Renal cortical epithelial cell (primary cell): ENCODE measurements at regions not wholly inside any gene's neighbourhood (a gene's known extent, or its start where the extent isn't known, plus 50 kb on each side); places are given as distances from the start of the nearest gene placed in this dataset.
"Not testable (repeated sequence)": the region's sequence is repeated elsewhere in the genome, so short reads cannot be mapped to it uniquely, and the experiment has no call there.

Experiments used
- DNase-seq: peaks from one replicate; pipeline ENCODE4 v3.0.0-alpha.2; 2011; ENCODE audit warnings: low read depth

DNA sequence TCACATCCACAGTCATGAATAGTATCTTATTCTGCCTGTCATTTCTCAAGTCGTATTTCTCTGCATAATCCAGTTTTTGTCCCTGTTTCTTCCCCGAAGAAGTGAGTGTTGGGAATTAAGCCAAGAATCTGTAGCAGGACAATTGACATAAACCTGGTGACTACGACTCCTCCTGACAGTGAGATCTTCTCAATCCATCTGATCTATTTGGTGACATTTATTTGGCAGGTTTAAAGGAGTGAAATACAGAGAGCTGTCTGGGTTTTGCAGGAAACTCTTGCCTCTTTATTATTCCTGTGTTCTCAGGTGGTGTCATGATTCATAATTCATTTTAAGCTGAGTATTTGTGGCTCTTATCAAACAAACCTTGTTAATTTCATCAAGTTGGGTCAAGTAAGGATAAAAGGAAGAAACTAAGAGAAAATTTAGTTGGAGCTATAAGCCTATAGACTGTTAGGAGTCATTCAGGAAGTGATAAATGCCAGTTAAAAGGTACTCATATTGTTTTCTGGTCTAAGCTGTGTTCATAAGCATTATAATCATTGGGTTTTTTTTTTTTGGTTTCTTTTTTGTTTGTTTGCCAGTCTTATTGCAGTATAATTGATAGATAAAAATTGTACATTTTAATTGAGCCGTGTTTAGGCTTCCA is 95.9 kb upstream of the PCSK1 start:
- no peak for DNase-seq

GRCh38 chr5:96529559-96529958 is 96.5 kb upstream of the PCSK1 start:
- DNase-seq, result no peak

- DNase-seq, result peak; percentile 53
Measured at GRCh38 chr5:96530901-96531300, 97.9 kb upstream of the PCSK1 start.

DNA sequence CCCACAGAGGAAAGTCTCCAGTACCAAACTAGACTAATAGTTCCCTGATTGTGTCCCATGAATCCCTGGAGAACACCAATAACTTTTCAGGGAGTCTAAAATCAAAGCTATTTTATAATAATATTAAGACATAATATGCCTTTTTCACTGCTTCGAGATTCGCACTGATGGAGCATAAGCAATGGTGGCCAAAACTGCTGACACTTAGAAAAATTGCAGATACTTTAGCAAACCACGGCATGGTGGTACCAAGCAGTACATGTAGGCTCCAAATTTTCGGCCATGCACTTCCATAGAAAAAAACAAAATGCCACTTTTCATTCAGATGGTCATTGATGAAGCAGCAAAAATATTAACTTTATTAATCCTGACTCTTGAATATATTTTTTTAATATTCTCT is 100.3 kb upstream of the PCSK1 start:
- no peak for DNase-seq

GRCh38 chr5:96537386-96537785 is 104.3 kb upstream of the PCSK1 start:
- peak; percentile 38 for DNase-seq

- no peak for DNase-seq
Measured at GRCh38 chr5:96538808-96539250, 105.8 kb upstream of the PCSK1 start.

DNA sequence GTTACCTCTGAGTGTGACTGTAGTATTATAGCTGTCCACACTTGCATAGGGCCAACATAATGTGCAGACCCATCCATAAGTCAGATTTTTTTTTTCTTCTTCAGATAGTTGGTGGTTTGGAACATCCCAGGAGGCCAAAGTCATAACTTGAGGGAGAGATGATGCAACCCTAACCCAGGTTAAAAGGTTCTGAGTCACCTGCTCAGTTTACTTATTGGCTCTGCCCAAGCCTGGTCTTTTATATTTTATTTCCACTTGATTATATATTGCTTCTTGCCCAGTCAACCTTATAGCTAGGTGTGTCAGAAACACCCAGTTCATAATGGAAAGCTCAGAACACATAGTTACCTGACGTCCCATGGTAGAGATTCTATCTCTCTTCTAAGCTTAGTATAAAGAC is 113.1 kb upstream of the PCSK1 start:
- DNase-seq, result peak; percentile 34

DNA sequence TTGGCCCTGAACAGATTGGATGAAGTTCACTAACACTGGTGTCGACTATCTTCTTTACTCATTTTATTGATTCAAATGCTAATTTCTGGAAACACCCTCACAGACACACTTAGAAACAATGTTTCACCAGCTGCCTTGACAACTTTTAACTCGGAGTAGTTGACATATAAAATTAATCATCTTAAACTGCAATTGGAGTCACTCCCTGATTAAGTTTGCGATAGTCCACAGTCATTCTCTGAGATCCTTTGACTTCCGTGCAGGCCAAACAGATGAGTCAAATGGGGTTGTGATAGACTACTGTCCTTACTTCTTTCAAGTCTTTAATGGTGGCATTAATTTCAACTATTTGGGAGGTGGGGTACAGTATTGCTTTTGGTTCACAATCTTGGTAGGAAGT is 114.4 kb upstream of the PCSK1 start:
- DNase-seq, result no peak

GRCh38 chr5:96548905-96549304 is 113.3 kb upstream of the CAST start:
- no peak for DNase-seq

GRCh38 chr5:96560857-96561256 is 101.3 kb upstream of the CAST start:
- not testable (repeated sequence) for DNase-seq

DNA sequence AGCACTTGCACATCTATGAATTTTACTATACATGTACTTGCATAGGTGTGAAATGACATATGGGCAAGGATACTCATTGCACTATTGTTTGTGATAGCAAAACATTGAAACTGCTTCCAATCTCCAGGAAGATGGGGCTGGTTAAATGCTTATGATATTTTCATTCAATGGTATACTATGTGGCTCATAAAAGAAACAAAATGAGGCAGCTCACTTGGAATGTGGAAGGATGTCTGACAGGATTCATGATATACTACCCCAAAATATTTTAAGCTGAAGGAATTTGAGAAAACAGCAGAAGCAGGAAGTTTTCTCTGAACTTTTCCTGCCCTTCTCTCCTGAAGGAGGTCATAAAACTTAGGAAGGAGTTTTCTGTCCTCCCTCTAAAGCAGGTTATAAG is 99.6 kb upstream of the CAST start:
- DNase-seq, result no peak

GRCh38 chr5:96563816-96564215 is 98.4 kb upstream of the CAST start:
- DNase-seq, result no peak

DNA sequence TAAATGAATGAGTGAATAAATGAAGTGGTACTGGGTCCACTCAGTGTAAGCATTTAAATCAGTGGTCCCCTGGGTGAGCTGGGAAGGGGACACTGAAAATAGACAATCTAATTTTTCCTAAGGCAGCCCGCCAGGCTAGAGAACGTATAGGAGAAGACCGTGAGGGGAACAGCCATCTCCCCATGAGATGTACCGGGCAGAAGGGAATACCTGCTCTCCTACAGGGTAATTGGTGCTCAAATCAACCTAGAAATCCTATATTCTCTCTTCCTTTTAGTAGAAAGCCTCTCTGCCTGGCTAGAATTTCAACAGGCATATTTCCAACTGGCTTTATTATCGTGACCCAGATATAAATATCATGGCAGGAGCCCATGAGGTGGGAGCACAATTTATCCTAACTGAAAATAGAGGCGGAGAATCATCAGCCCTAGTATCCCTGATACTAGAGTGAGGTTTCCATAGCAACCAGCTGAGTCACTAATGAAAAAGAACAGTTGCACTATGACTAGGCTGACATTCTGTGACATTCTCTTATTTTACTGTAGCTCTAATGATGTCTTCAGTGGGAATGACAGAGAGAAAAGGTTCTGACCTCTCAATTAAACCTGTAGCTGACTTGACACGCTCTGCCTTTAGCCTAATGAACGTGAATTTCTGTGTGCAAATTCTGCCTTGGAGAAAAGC is 96.5 kb upstream of the CAST start:
- DNase-seq, result peak; percentile 77

DNA sequence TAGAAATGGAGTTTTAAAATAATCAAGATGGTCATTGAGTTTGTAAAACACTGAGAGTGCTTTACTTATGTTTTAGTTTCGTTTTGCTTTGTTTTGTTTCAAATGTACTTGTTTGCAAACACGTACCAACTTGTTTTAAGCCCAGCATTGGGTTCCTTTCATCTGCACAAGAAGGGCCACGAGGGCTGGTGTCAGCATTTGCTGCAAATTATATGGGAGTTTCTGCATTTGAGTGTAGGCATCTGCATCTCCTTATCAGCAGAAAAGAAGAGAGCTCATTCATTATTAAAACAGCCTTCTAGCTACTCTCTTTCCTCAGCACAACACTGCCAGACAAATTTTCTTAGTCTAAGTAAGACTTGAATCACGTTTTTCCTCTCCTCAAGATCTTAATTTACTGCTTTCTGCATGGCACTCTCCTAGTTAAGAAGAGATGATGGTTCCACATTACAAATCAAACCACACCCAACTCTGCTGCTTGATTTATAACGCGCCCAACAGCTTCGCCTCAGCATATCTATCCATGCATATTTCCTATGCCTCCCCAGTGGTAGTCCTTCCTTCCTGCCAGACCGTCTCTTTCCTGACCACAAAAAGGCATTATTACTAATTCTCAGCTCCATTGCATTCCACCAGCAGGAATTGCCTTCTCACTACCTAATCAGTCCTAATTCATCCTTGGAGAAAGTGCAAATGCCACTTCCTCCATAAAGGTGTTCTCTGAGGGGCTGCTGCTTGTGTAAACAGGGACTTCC is 95.2 kb upstream of the CAST start:
- peak; percentile 61 for DNase-seq

DNA sequence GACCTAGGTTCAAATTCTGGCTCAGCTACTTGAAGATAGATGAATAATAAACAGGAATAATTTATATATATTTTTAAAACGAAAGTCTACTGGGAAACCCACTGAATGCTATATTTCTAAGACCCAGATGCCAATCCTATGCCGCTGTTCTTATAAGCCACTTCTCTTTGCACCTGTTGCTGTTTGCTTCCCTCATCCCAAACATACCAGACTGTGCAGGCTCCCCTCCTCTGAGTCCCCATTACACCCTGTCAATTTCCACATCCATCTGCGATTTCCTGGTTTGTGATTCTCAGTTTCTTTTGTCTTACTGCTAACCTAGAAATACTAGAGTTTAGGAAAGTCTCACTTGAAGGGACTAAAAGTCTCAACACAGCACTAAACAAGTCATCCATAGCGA is 92.8 kb upstream of the CAST start:
- DNase-seq, result no peak

DNA sequence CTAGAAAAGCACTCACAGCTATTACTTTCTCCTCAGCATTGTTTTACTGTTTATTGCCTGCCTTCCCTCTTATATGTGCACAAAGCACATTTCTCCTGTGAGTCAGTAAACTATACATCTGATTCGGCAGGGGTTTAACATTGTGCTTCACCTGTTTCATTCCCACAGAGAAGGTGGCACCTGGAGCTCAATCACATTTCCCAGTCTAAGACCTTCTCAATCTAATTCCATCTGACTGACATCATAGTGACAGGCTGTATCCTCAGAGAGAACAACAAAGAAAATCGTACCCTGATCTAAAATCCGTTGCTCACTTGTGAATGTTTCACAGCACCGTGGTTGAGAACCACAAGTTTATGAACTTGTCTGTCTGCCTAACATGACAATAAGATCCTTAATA is 92.4 kb upstream of the CAST start:
- peak; percentile 68 for DNase-seq

DNA sequence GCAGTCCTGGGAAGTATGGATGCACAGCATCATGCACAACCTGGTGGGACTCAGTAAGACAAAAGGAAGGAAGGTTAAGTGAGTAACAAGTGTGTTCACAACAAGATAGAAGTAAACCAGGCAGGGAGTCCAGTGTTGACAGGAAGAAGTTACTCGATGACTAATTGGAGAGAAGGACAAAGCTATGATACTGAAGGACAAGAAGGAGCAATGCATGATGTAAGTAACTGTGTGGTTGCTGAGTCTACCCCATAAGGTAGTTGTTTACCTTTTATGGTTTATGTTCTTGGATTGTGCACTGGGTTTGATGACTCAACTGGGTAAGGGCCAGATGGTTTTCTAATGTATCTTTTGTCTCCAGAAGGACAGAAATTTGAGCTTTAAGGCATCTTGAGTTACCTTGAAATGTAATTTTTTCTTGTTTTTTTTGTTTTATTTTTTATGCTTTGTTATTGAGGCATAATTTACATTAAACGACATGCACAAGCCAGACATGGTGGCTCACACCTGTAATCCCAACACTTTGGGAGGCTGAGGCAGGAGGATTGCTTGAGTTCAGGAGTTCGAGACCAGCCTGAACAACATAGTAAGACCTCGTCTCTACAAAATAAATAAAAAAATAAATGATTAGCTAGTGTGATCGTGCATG is 89.2 kb upstream of the CAST start:
- peak; percentile 97 for DNase-seq

DNA sequence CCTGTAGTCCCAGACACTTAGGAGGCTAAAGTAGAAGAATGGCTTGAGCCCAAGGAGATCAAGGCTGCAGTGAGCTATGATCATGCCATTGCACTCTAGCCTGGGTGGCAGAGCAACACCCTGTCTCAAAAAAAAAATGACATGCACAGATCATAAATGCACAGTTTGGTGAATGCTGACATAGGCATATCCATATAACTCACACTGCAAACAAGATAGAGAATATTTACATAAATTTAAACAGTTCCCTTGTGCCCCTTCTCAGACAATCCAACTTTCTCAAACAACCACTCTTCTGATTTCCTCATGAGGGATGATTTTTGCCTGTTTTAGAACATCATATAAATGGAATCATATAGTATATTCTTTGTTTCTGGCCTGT is 88.7 kb upstream of the CAST start:
- DNase-seq, result no peak

DNA sequence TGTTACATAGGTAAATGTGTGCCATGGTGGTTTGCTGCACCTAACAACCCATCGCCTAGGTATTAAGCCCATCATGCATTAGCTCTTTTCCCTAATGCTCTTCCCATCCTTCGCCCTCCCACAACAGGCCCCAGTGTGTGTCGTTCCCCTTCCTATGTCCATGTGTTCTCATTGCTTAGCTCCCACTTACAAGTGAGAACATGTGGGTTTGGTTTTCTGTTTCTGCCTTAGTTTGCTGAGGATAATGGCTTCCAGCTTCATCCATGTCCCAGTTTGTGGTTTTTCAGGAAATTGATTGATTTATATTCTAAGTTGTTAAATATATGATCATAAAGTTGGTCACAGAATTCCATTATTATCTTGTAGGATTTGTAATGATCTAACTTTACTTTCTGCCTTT is 85.3 kb upstream of the CAST start:
- no peak for DNase-seq

GRCh38 chr5:96577909-96578308 is 84.3 kb upstream of the CAST start:
- DNase-seq, result no peak

- peak; percentile 51 for DNase-seq
Measured at GRCh38 chr5:96579711-96580110, 82.5 kb upstream of the CAST start.

DNA sequence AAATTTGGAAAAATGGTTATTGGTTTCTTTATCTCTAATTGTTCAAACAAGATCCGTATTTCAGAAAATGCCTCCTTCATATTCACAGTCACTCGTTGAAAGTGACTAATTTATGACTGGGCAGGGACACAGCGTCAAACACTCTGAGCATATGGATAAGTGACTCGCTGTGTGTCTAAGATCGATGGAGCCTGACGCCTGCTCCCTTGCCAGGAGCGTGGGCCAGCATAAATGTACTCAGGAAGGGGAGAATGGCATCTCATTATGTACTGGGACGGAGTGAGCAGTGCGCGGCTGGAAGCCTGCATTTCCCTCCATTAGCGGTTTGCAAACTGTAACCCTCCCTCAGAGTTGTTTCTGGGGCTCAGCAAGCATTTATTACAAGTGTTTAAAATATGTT is 79.8 kb upstream of the CAST start:
- DNase-seq, result peak; percentile 91

GRCh38 chr5:96584712-96585111 is 77.5 kb upstream of the CAST start:
- DNase-seq, result no peak
